Prostate gland (tissue), 2 donors: ENCODE measurements at regions not wholly inside any gene's neighbourhood (a gene's known extent, or its start where the extent isn't known, plus 50 kb on each side); places are given as distances from the start of the nearest gene placed in this dataset.

Experiments used
- POLR2A ChIP-seq: fragments of 450-650 bp; IDR thresholded peaks from one replicate; pipeline ENCODE4 v1.6.1; 2016; ENCODE audit warnings: antibody characterized with exemption, mild to moderate bottlenecking
- POLR2AphosphoS5 ChIP-seq: sonication (generic); formaldehyde crosslinking; IDR thresholded peaks from one replicate; pipeline ENCODE4 v1.6.1; 2017; ENCODE audit warnings: antibody characterized with exemption
- TF ChIP-seq, protein P1 (sequence below), 4 experiments: fragments of 200-600 bp in 2 of 4; fragments of 450-650 bp in 2 of 4; sonication (generic) in 2 of 4; IDR thresholded peaks; 1 replicate in 3 of 4; 2 replicates in 1 of 4; pipeline ENCODE4 v1.5.1; 2016 to 2019; ENCODE audit warnings: antibody characterized with exemption in 4 of 4, mild to moderate bottlenecking in 2 of 4, moderate library complexity in 2 of 4

DNA sequence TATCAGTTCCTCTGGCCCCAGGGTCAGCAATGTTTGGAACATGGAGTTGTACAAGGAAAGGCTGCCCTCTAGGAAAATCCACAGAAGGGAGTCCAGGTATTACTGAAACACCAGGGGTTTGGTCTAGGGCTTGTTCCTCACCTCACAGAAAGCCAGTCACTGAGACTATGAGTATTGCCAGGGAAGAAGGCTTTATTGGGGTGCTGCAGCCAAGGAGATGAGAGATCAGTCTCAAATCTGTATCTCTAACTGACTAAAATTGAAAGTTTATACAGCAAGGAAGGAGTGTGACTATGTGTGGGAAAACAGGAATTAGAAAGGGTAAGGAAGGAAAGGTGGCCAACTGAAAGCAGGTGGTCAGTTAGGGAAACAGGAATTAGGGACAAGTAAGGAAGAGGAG is 172.3 kb downstream of the LYPLAL1 start:
- TF ChIP-seq, protein P1, sequence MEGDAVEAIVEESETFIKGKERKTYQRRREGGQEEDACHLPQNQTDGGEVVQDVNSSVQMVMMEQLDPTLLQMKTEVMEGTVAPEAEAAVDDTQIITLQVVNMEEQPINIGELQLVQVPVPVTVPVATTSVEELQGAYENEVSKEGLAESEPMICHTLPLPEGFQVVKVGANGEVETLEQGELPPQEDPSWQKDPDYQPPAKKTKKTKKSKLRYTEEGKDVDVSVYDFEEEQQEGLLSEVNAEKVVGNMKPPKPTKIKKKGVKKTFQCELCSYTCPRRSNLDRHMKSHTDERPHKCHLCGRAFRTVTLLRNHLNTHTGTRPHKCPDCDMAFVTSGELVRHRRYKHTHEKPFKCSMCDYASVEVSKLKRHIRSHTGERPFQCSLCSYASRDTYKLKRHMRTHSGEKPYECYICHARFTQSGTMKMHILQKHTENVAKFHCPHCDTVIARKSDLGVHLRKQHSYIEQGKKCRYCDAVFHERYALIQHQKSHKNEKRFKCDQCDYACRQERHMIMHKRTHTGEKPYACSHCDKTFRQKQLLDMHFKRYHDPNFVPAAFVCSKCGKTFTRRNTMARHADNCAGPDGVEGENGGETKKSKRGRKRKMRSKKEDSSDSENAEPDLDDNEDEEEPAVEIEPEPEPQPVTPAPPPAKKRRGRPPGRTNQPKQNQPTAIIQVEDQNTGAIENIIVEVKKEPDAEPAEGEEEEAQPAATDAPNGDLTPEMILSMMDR (IDR thresholded peaks at IDR 0.05), result no peak
- no peak for TF ChIP-seq POLR2AphosphoS5
- no peak for TF ChIP-seq POLR2A
